ENCODE measurements at regions not wholly inside any gene's neighbourhood (a gene's known extent, or its start where the extent isn't known, plus 50 kb on each side); places are given as distances from the start of the nearest gene placed in this dataset.

GRCh38 chr16:7957151-7957550 lies 624.5 kb downstream of the RBFOX1 start:
- TF ChIP-seq POLR2AphosphoS5 (IDR thresholded peaks at IDR 0.05) (no peak), POLR2A (IDR thresholded peaks at IDR 0.05) (no peak), CTCF (IDR thresholded peaks at IDR 0.05) (no peak)
- no peak overlapping the region for H3K27ac ChIP-seq
- no peak overlapping the region for H3K4me3 ChIP-seq
- no peaks in the 10 kb centered on the region for H3K4me1 ChIP-seq (replicated peaks)
- no peaks in the 10 kb centered on the region for H3K27me3 ChIP-seq (replicated peaks; ENCODE audit: insufficient read depth)
- 63% methylated on average over 3 of the region's 3 CpGs for WGBS
- no peaks in the 10 kb centered on the region for H3K36me3 ChIP-seq
- intact Hi-C loops (cut with DNase I) = no loop called here
- H3K9me3 ChIP-seq = no peaks in the 10 kb centered on the region
- DNase-seq (ENCODE audit: low spot score) = no peak

- H3K36me3 ChIP-seq = no peaks in the 10 kb centered on the region
- no peaks in the 10 kb centered on the region for H3K4me1 ChIP-seq (replicated peaks)
- H3K27ac ChIP-seq = no peak overlapping the region
- no peak overlapping the region for H3K4me3 ChIP-seq
- no peaks in the 10 kb centered on the region for H3K27me3 ChIP-seq (replicated peaks; ENCODE audit: insufficient read depth)
- no peak for DNase-seq (ENCODE audit: low spot score)
- 100% methylated on average over 1 of the region's 1 CpG for WGBS
- TF ChIP-seq POLR2AphosphoS5 (IDR thresholded peaks at IDR 0.05) = no peak
- TF ChIP-seq POLR2A (IDR thresholded peaks at IDR 0.05) = no peak
- no peak for TF ChIP-seq CTCF (IDR thresholded peaks at IDR 0.05)
- intact Hi-C loops (cut with DNase I) = no loop called here
- H3K9me3 ChIP-seq = no peaks in the 10 kb centered on the region
Measured at GRCh38 chr16:7953360-7953759, 620.7 kb downstream of the RBFOX1 start.

GRCh38 chr16:7946142-7946541 lies 613.5 kb downstream of the RBFOX1 start:
- Histone ChIP-seq H3K27me3 (replicated peaks; ENCODE audit: insufficient read depth) (no peaks in the 10 kb centered on the region), H3K36me3 (no peaks in the 10 kb centered on the region)
- TF ChIP-seq POLR2AphosphoS5 (IDR thresholded peaks at IDR 0.05) (no peak), CTCF (IDR thresholded peaks at IDR 0.05) (no peak), POLR2A (IDR thresholded peaks at IDR 0.05) (no peak)

GRCh38 chr16:7938175-7938574 lies 605.5 kb downstream of the RBFOX1 start:
- H3K9me3 ChIP-seq = no peaks in the 10 kb centered on the region
- H3K27ac ChIP-seq = no peak overlapping the region
- DNase-seq (ENCODE audit: low spot score) = no peak
- H3K4me1 ChIP-seq (replicated peaks) = no peaks in the 10 kb centered on the region
- WGBS = 77% methylated on average over 7 of the region's 7 CpGs
- no peaks in the 10 kb centered on the region for H3K27me3 ChIP-seq (replicated peaks; ENCODE audit: insufficient read depth)
- no peaks in the 10 kb centered on the region for H3K36me3 ChIP-seq
- intact Hi-C loops (cut with DNase I) = no loop called here
- TF ChIP-seq CTCF (IDR thresholded peaks at IDR 0.05) (no peak), POLR2AphosphoS5 (IDR thresholded peaks at IDR 0.05) (no peak), POLR2A (IDR thresholded peaks at IDR 0.05) (no peak)
- H3K4me3 ChIP-seq = no peak overlapping the region

More at GRCh38 chr16:7946142-7946541, 613.5 kb downstream of the RBFOX1 start:
- Histone ChIP-seq H3K27ac (no peak overlapping the region), H3K9me3 (no peaks in the 10 kb centered on the region), H3K4me1 (replicated peaks) (no peaks in the 10 kb centered on the region), H3K4me3 (no peak overlapping the region)
- DNase-seq (ENCODE audit: low spot score) = no peak
- WGBS = 50% methylated on average over 4 of the region's 4 CpGs
- intact Hi-C loops (cut with DNase I) = no loop called here

DNA sequence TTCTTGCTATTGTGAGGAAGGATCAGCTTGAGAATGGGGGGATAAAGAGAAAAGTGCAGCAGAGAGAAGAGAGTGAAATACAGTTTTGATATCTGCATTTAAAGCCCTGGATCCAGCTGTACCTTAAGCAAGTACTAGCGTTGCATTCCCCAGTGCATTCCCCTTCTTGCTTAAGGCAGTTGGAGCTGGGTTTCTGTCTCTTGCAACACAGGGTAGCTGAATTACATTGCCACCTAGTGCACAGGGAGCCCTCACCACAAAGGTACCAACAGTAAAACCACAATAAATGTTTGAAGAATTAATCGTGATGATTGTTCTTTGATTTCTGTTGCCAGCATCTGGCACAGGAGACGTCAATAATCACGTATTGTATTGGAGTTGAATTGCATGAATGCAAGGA lies 588.7 kb downstream of the RBFOX1 start:
- Histone ChIP-seq H3K27me3 (replicated peaks; ENCODE audit: insufficient read depth) (no peaks in the 10 kb centered on the region), H3K36me3 (no peaks in the 10 kb centered on the region), H3K4me3 (no peak overlapping the region), H3K27ac (no peak overlapping the region), H3K9me3 (no peaks in the 10 kb centered on the region), H3K4me1 (replicated peaks) (no peaks in the 10 kb centered on the region)
- intact Hi-C loops (cut with DNase I) = no loop called here
- no peak for DNase-seq (ENCODE audit: low spot score)
- no peak for TF ChIP-seq CTCF (IDR thresholded peaks at IDR 0.05)
- TF ChIP-seq POLR2A (IDR thresholded peaks at IDR 0.05) = no peak
- TF ChIP-seq POLR2AphosphoS5 (IDR thresholded peaks at IDR 0.05) = no peak
- 63% methylated on average over 4 of the region's 4 CpGs for WGBS
